ENCODE measurements at regions not wholly inside any gene's neighbourhood (a gene's known extent, or its start where the extent isn't known, plus 50 kb on each side); places are given as distances from the start of the nearest gene placed in this dataset.

- H3K4me3 ChIP-seq (ENCODE audit: low read length): no peak overlapping the region
- TF ChIP-seq CTCF (conservative IDR thresholded peaks at IDR 0.05; ENCODE audit: low read depth, low read length) (no peak), EZH2phosphoT487 (IDR thresholded peaks at IDR 0.05; ENCODE audit: borderline replicate concordance, low read length) (no peak), EZH2 (IDR thresholded peaks at IDR 0.05; ENCODE audit: low read length, unreplicated experiment) (no peak)
- peaks cover 38% of the 10 kb centered on the region for H3K27me3 ChIP-seq (ENCODE audit: low read length)
- H2AFZ ChIP-seq (ENCODE audit: low read length): no peak overlapping the region
- no peaks in the 10 kb centered on the region for H3K4me1 ChIP-seq (ENCODE audit: insufficient read depth, low read length)
- no peaks in the 10 kb centered on the region for H3F3A ChIP-seq (ENCODE audit: low read length, unreplicated experiment)
- ChIA-PET CTCF (no interaction called here), POLR2A (ENCODE audit: unreplicated experiment) (no interaction called here)
- intact Hi-C loops (cut with micrococcal nuclease): no loop called here
- no TSS peak for BruUV-seq (replicated peaks)
- no peak overlapping the region for H3K27ac ChIP-seq (ENCODE audit: low read length)
- no peak for ATAC-seq
- H3K9me2 ChIP-seq (replicated peaks; ENCODE audit: low read length): no peaks in the 10 kb centered on the region
- no peaks in the 10 kb centered on the region for H3K36me3 ChIP-seq (ENCODE audit: low read depth, low read length)
- H3K9ac ChIP-seq (ENCODE audit: low read length): no peak overlapping the region
- no peak for DNase-seq
- H3K9me3 ChIP-seq (ENCODE audit: low read length): no peaks in the 10 kb centered on the region
- H3K79me2 ChIP-seq (ENCODE audit: low read length): no peaks in the 10 kb centered on the region
- no peak overlapping the region for H3K4me2 ChIP-seq (ENCODE audit: low read length)
- no peaks in the 10 kb centered on the region for H4K20me1 ChIP-seq (ENCODE audit: low read length)
Observed at GRCh38 chr2:88810488-88810887, 119.0 kb downstream of the RPIA start.

GRCh38 chr2:88811233-88811632, 119.8 kb downstream of the RPIA start:
- Histone ChIP-seq H3K9me2 (replicated peaks; ENCODE audit: low read length) (no peaks in the 10 kb centered on the region), H3K79me2 (ENCODE audit: low read length) (no peaks in the 10 kb centered on the region), H3K4me3 (ENCODE audit: low read length) (no peak overlapping the region), H3K4me2 (ENCODE audit: low read length) (no peak overlapping the region), H3K27ac (ENCODE audit: low read length) (no peak overlapping the region), H3K9ac (ENCODE audit: low read length) (no peak overlapping the region), H3K27me3 (ENCODE audit: low read length) (peaks cover 32% of the 10 kb centered on the region), H2AFZ (ENCODE audit: low read length) (no peak overlapping the region), H3F3A (ENCODE audit: low read length, unreplicated experiment) (no peaks in the 10 kb centered on the region), H3K36me3 (ENCODE audit: low read depth, low read length) (no peaks in the 10 kb centered on the region), H3K9me3 (ENCODE audit: low read length) (peaks cover 2% of the 10 kb centered on the region; the same call in 1 of the 2 replicates), H3K4me1 (ENCODE audit: insufficient read depth, low read length) (no peaks in the 10 kb centered on the region), H4K20me1 (ENCODE audit: low read length) (no peaks in the 10 kb centered on the region)
- POLR2A ChIA-PET (ENCODE audit: unreplicated experiment): no interaction called here
- TF ChIP-seq CTCF (conservative IDR thresholded peaks at IDR 0.05; ENCODE audit: low read depth, low read length) (no peak), EZH2 (IDR thresholded peaks at IDR 0.05; ENCODE audit: low read length, unreplicated experiment) (no peak), EZH2phosphoT487 (IDR thresholded peaks at IDR 0.05; ENCODE audit: borderline replicate concordance, low read length) (no peak)
- intact Hi-C loops (cut with micrococcal nuclease): no loop called here
- DNase-seq (no peak), ATAC-seq (no peak)
- BruUV-seq (replicated peaks): no TSS peak
- CTCF ChIA-PET: no interaction called here

GRCh38 chr2:88811681-88812080, 120.2 kb downstream of the RPIA start:
- Histone ChIP-seq H3K9ac (ENCODE audit: low read length) (no peak overlapping the region), H3K9me2 (replicated peaks; ENCODE audit: low read length) (no peaks in the 10 kb centered on the region), H3K27ac (ENCODE audit: low read length) (no peak overlapping the region), H3K36me3 (ENCODE audit: low read depth, low read length) (no peaks in the 10 kb centered on the region), H3K9me3 (ENCODE audit: low read length) (peaks cover 2% of the 10 kb centered on the region; the same call in 1 of the 2 replicates), H3K4me3 (ENCODE audit: low read length) (no peak overlapping the region), H4K20me1 (ENCODE audit: low read length) (no peaks in the 10 kb centered on the region), H3F3A (ENCODE audit: low read length, unreplicated experiment) (no peaks in the 10 kb centered on the region), H3K27me3 (ENCODE audit: low read length) (peaks cover 32% of the 10 kb centered on the region), H3K79me2 (ENCODE audit: low read length) (no peaks in the 10 kb centered on the region), H2AFZ (ENCODE audit: low read length) (no peak overlapping the region), H3K4me1 (ENCODE audit: insufficient read depth, low read length) (no peaks in the 10 kb centered on the region), H3K4me2 (ENCODE audit: low read length) (no peak overlapping the region)
- ChIA-PET CTCF (no interaction called here), POLR2A (ENCODE audit: unreplicated experiment) (no interaction called here)
- ATAC-seq (no peak), DNase-seq (no peak)
- intact Hi-C loops (cut with micrococcal nuclease): no loop called here
- no TSS peak for BruUV-seq (replicated peaks)
- no peak for TF ChIP-seq EZH2phosphoT487 (IDR thresholded peaks at IDR 0.05; ENCODE audit: borderline replicate concordance, low read length)
- no peak for TF ChIP-seq EZH2 (IDR thresholded peaks at IDR 0.05; ENCODE audit: low read length, unreplicated experiment)
- no peak for TF ChIP-seq CTCF (conservative IDR thresholded peaks at IDR 0.05; ENCODE audit: low read depth, low read length)
